ENCODE measurements at regions not wholly inside any gene's neighbourhood (a gene's known extent, or its start where the extent isn't known, plus 50 kb on each side); places are given as distances from the start of the nearest gene placed in this dataset.

- TF ChIP-seq MAX (IDR thresholded peaks at IDR 0.05) = no peak
- TF ChIP-seq USF1 (IDR thresholded peaks at IDR 0.05) = no peak
- TF ChIP-seq YY1 (IDR thresholded peaks at IDR 0.05; ENCODE audit: low read depth) = no peak
- TF ChIP-seq TEAD4 (IDR thresholded peaks at IDR 0.05) = no peak
- no peak for TF ChIP-seq CEBPB (IDR thresholded peaks at IDR 0.05)
- TF ChIP-seq TCF12 (IDR thresholded peaks at IDR 0.05; ENCODE audit: low read depth) = no peak
These were observed 238.5 kb upstream of the AKR1E2 start for GRCh38 chr10:4587466-4587865.

All from Ishikawa (cell line).